ENCODE measurements at regions not wholly inside any gene's neighbourhood (a gene's known extent, or its start where the extent isn't known, plus 50 kb on each side); places are given as distances from the start of the nearest gene placed in this dataset.
"Not testable (repeated sequence)": the region's sequence is repeated elsewhere in the genome, so short reads cannot be mapped to it uniquely, and the experiment has no call there.

DNA sequence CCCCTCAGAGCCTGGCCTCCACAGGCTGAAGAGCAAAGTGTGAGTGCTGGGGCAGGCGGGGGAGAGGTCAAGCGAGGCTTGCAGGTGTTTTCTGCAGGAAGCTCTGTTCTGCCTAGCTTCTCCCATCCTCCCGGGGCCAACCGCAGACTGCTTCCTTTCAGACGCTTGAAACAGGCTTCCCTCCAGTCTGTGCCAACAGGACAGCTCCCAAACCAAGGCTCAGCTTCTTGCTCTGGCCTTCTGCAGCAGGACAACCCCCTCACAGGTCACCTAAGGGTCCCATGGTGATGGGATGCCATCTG, 120.8 kb downstream of the LRRC37A3 start:
- TF ChIP-seq, protein P1, sequence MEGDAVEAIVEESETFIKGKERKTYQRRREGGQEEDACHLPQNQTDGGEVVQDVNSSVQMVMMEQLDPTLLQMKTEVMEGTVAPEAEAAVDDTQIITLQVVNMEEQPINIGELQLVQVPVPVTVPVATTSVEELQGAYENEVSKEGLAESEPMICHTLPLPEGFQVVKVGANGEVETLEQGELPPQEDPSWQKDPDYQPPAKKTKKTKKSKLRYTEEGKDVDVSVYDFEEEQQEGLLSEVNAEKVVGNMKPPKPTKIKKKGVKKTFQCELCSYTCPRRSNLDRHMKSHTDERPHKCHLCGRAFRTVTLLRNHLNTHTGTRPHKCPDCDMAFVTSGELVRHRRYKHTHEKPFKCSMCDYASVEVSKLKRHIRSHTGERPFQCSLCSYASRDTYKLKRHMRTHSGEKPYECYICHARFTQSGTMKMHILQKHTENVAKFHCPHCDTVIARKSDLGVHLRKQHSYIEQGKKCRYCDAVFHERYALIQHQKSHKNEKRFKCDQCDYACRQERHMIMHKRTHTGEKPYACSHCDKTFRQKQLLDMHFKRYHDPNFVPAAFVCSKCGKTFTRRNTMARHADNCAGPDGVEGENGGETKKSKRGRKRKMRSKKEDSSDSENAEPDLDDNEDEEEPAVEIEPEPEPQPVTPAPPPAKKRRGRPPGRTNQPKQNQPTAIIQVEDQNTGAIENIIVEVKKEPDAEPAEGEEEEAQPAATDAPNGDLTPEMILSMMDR (IDR thresholded peaks at IDR 0.05), result not testable (repeated sequence)
- TF ChIP-seq POLR2A (IDR thresholded peaks at IDR 0.05), result not testable (repeated sequence)
